AG09319 (cell line): ENCODE measurements at regions not wholly inside any gene's neighbourhood (a gene's known extent, or its start where the extent isn't known, plus 50 kb on each side); places are given as distances from the start of the nearest gene placed in this dataset.
"Not testable (repeated sequence)": the region's sequence is repeated elsewhere in the genome, so short reads cannot be mapped to it uniquely, and the experiment has no call there.

ENCODE experiments used
- DNase-seq: peaks from one replicate; pipeline ENCODE4 v3.0.0-alpha.2; 2010; ENCODE audit warnings: low read depth; ENCODE audit errors: extremely low read depth
- TF ChIP-seq, protein P1 (sequence below): IDR thresholded peaks from 2 replicates; pipeline ENCODE4 v1.5.1; 2011; ENCODE audit warnings: low read depth, mild to moderate bottlenecking, inconsistent platforms, low read length, moderate library complexity

GRCh38 chr7:152508701-152509100, 72.9 kb upstream of the KMT2C start:
- TF ChIP-seq, protein P1, sequence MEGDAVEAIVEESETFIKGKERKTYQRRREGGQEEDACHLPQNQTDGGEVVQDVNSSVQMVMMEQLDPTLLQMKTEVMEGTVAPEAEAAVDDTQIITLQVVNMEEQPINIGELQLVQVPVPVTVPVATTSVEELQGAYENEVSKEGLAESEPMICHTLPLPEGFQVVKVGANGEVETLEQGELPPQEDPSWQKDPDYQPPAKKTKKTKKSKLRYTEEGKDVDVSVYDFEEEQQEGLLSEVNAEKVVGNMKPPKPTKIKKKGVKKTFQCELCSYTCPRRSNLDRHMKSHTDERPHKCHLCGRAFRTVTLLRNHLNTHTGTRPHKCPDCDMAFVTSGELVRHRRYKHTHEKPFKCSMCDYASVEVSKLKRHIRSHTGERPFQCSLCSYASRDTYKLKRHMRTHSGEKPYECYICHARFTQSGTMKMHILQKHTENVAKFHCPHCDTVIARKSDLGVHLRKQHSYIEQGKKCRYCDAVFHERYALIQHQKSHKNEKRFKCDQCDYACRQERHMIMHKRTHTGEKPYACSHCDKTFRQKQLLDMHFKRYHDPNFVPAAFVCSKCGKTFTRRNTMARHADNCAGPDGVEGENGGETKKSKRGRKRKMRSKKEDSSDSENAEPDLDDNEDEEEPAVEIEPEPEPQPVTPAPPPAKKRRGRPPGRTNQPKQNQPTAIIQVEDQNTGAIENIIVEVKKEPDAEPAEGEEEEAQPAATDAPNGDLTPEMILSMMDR, result no peak
- DNase-seq, result no peak

- TF ChIP-seq, protein P1, result no peak
- no peak for DNase-seq
These were observed 69.8 kb upstream of the KMT2C start for GRCh38 chr7:152505606-152506005.

GRCh38 chr7:152504816-152505215, 69.0 kb upstream of the KMT2C start:
- DNase-seq, result no peak
- TF ChIP-seq, protein P1, result no peak

GRCh38 chr7:152504367-152504766, 68.6 kb upstream of the KMT2C start:
- no peak for DNase-seq
- TF ChIP-seq, protein P1, result no peak

DNA sequence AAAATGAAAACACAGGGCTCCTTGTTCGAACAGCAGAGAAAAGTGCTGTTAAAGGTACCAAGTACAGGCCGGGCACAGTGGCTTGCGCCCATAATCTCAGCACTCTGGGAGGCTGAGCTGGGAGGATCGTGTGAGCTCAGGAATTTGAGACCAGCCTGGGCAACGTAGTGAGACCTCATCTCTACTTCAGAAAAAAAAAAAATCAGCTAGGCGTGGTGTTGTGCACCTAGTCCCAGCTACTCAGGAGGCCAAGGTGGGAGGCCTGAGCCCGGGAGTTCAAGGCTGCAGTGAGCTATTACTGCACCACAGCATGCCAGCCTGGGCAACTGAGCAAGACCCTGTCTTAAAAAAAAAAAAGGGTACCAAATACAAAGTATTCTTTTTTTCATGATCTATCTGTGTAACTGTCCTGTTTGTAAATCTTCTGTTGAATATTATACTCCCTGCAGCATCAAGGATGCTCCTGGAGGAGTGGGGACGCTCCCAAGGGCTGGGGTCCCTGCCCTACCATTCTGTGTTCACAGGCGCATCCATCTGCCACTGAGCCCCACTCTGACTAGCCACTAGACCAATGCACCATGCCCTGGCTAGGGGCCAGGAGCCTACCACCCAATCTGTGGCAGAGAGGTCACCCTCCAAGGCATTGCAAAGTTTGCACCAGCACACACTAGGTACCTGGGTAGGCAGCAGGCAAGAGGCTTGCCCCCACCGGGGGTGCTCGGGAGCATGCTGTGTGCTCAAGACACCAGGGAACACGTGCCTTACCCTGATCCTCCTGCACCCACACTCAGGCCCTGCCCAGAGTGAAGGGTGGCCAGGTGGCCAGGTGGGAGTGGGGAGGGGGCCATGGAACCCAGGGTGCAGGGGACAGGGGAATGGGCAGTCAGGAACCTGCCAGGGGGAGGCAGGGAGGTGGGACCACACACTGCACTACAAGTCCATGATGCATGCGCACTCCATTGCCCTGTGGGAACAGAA, 67.3 kb upstream of the KMT2C start:
- TF ChIP-seq, protein P1, result no peak
- no peak for DNase-seq

DNA sequence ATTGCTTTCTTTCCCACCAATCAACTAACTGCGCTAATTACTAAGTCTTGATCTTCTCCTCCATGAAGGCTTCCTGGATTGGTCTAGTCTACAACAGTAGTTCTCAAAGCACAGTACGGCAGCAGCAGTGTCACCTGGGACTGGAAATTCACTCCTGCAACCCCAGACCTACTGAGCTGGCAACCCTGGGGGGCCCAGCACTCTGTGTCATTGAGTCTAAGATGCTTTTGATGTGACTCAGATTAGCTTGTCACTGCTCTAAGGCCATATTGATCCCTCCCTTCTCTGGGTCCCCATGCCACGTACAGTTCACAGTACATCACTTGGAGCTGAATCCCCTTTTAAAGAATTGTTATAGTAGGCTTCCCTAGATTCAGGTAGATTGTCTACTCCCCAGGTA, 65.7 kb upstream of the KMT2C start:
- TF ChIP-seq, protein P1, result no peak
- no peak for DNase-seq

- not testable (repeated sequence) for DNase-seq
These were observed 64.2 kb upstream of the KMT2C start for GRCh38 chr7:152499969-152500368.
